HFFc6 (cell line): ENCODE measurements at regions not wholly inside any gene's neighbourhood (a gene's known extent, or its start where the extent isn't known, plus 50 kb on each side); places are given as distances from the start of the nearest gene placed in this dataset.

ENCODE experiments used
- DNase-seq: peaks from one replicate; pipeline ENCODE4 v3.0.0-alpha.2; 2018
- H3K27ac Mint-ChIP-seq: 2 replicates; pipeline ENCODE4 v1.8.0; 2020; ENCODE audit warnings: mild to moderate bottlenecking, mixed read lengths
- H3K27me3 Mint-ChIP-seq: 2 replicates; pipeline ENCODE4 v1.8.0; 2021; ENCODE audit warnings: mild to moderate bottlenecking, moderate library complexity, mixed read lengths; ENCODE audit not compliant: insufficient read depth
- H3K36me3 Mint-ChIP-seq: 2 replicates; pipeline ENCODE4 v1.8.0; 2021; ENCODE audit warnings: low read depth, mixed read lengths
- H3K4me1 Mint-ChIP-seq: 2 replicates; pipeline ENCODE4 v1.8.0; 2020; ENCODE audit warnings: low read depth, mixed read lengths
- H3K4me3 Mint-ChIP-seq: 2 replicates; pipeline ENCODE4 v1.8.0; 2020; ENCODE audit warnings: mild to moderate bottlenecking, moderate library complexity, mixed read lengths
- H3K9me3 Mint-ChIP-seq: 2 replicates; pipeline ENCODE4 v1.8.0; 2020; ENCODE audit warnings: mild to moderate bottlenecking, mixed read lengths
- TF ChIP-seq, protein P1 (sequence below): fragments of 200-600 bp; sonication (generic); IDR thresholded peaks from 2 replicates; pipeline ENCODE4 v1.5.0; 2021; ENCODE audit warnings: antibody characterized with exemption, mild to moderate bottlenecking

DNA sequence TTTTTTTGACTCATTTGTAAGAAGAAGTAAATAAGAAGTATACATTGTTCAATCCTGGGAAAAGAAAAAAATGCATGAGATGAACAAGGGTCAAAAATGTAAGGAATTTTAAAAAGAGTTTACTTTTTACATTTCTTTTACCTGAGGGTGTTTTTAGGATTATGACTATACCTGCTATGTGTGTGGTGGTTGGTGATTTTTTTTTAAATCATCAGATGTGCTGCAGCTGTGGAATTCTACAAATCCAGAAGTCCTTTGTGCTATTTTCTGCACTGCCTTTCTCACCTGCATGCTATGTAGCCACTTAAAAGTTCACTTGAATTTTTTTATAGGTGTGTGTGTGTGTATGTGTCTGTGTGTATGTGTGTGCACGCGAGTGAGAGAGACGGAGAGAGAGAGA is 185.3 kb downstream of the FAT3 start:
- no peaks in the 10 kb centered on the region for H3K36me3 Mint-ChIP-seq
- no peak for DNase-seq
- H3K27me3 Mint-ChIP-seq = no peaks in the 10 kb centered on the region; the same call in 1 of the 2 replicates
- H3K4me1 Mint-ChIP-seq = no peaks in the 10 kb centered on the region
- TF ChIP-seq, protein P1, sequence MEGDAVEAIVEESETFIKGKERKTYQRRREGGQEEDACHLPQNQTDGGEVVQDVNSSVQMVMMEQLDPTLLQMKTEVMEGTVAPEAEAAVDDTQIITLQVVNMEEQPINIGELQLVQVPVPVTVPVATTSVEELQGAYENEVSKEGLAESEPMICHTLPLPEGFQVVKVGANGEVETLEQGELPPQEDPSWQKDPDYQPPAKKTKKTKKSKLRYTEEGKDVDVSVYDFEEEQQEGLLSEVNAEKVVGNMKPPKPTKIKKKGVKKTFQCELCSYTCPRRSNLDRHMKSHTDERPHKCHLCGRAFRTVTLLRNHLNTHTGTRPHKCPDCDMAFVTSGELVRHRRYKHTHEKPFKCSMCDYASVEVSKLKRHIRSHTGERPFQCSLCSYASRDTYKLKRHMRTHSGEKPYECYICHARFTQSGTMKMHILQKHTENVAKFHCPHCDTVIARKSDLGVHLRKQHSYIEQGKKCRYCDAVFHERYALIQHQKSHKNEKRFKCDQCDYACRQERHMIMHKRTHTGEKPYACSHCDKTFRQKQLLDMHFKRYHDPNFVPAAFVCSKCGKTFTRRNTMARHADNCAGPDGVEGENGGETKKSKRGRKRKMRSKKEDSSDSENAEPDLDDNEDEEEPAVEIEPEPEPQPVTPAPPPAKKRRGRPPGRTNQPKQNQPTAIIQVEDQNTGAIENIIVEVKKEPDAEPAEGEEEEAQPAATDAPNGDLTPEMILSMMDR = no peak
- peaks cover 10% of the 10 kb centered on the region for H3K9me3 Mint-ChIP-seq
- no peak overlapping the region for H3K4me3 Mint-ChIP-seq
- no peak overlapping the region for H3K27ac Mint-ChIP-seq

GRCh38 chr11:92410526-92410925 is 185.9 kb downstream of the FAT3 start:
- Mint-ChIP-seq H3K4me3 (no peak overlapping the region), H3K4me1 (no peaks in the 10 kb centered on the region), H3K36me3 (no peaks in the 10 kb centered on the region), H3K27ac (no peak overlapping the region), H3K27me3 (no peaks in the 10 kb centered on the region; the same call in 1 of the 2 replicates), H3K9me3 (peaks cover 7% of the 10 kb centered on the region; the same call in 1 of the 2 replicates)
- TF ChIP-seq, protein P1 = no peak
- no peak for DNase-seq

- Mint-ChIP-seq H3K9me3 (peaks cover 7% of the 10 kb centered on the region; the same call in 1 of the 2 replicates), H3K36me3 (no peaks in the 10 kb centered on the region), H3K4me3 (no peak overlapping the region), H3K4me1 (no peaks in the 10 kb centered on the region), H3K27ac (no peak overlapping the region), H3K27me3 (no peaks in the 10 kb centered on the region; the same call in 1 of the 2 replicates)
- no peak for DNase-seq
- TF ChIP-seq, protein P1 = no peak
These were observed 186.8 kb downstream of the FAT3 start for GRCh38 chr11:92411431-92411830.

DNA sequence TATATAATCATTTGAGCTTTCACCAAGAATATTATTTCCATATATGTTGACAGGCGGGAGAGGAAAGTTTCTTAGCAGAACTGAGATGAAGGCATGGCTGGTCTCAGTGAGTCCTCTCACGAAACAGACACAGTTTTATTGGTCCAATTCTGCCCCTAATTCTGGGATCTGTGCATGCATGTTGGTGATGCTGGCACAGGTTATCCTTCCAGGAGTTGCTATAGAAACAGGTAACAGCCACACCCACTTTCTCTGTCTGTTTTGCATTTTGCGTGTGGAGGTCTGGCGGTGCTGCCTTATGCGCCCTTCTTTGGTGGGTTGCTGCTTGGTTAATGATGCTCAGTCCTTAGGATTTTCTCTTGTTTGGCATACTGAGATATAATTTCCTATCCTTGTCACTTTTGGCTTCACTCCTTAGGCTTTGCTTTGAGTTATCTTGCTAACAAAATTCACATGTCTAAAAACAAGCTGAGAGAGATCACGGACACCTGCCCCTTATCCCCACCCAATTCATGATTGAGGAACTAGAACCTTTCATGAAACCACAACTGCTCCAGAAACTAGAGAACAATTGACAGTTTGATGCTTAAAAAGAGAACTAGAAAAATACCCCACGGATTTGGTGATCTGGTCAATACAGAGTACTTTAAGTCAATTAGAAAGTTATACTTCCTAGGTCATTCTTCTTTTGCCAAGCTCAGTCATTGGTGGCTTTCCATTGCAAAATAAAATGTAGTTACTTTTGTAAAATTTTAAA is 189.3 kb downstream of the FAT3 start:
- Mint-ChIP-seq H3K36me3 (no peaks in the 10 kb centered on the region), H3K9me3 (peaks cover 7% of the 10 kb centered on the region; the same call in 1 of the 2 replicates), H3K27me3 (no peaks in the 10 kb centered on the region; the same call in 1 of the 2 replicates), H3K4me3 (no peak overlapping the region), H3K4me1 (no peaks in the 10 kb centered on the region), H3K27ac (no peak overlapping the region)
- no peak for DNase-seq
- TF ChIP-seq, protein P1 = no peak

DNA sequence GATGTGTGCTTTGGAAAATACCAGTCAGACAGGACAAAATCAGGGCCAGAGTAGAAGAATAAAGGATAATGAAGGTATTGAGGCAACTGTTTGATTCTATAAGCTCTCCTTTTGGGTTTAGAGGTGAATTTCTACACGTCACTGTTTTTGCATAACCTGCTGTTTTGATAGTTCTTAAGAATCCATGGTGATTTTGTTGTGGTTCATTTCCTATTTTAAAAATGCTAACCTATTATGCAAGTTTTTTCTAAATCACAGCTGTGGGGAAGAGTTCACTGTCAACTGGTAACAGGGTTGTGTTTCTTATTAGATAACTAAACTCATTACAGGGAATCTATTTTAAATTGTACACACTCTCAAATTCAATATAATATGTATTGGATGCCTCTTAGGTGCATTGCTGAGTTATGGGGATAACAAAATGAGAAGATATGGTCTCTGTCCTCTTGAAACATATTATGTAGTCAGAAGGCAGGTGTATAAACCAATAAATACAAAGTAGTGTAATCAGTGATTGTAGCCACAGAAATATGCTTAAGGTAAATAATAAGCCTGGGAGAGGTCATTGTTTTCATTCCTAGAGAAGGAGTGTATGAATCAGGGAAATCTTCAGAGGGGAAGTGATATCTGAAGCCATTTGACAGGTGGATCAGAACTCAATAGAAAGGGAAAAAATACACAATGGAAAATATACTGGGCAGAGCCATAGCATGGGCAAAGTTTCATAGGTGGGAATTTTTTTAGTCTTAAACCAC is 192.5 kb downstream of the FAT3 start:
- Mint-ChIP-seq H3K9me3 (peaks cover 14% of the 10 kb centered on the region), H3K36me3 (no peaks in the 10 kb centered on the region), H3K27ac (no peak overlapping the region), H3K27me3 (peaks cover 3% of the 10 kb centered on the region; the same call in 1 of the 2 replicates), H3K4me3 (no peak overlapping the region), H3K4me1 (no peaks in the 10 kb centered on the region)
- DNase-seq = no peak
- TF ChIP-seq, protein P1 = no peak
